H1 (cell line): ENCODE measurements at regions not wholly inside any gene's neighbourhood (a gene's known extent, or its start where the extent isn't known, plus 50 kb on each side); places are given as distances from the start of the nearest gene placed in this dataset.

Source experiments
- EP300 ChIP-seq, 2 experiments: IDR thresholded peaks; 1 replicate in 1 of 2; 2 replicates in 1 of 2; pipeline ENCODE4 v1.6.1; 2011 to 2012; ENCODE audit warnings: low read depth in 2 of 2, low read length in 2 of 2, mild to moderate bottlenecking in 2 of 2, borderline replicate concordance in 1 of 2, inconsistent platforms in 1 of 2, moderate library complexity in 1 of 2
- TF ChIP-seq, protein P1 (sequence below), 3 experiments: IDR thresholded peaks; 1 replicate in 2 of 3; 2 replicates in 1 of 3; pipeline versions ENCODE4 v1.5.1 to v1.6.1; 2011; ENCODE audit warnings: low read length in 3 of 3, mild to moderate bottlenecking in 3 of 3, inconsistent platforms in 2 of 3, low read depth in 1 of 3, moderate library complexity in 1 of 3; ENCODE audit not compliant: insufficient read depth in 1 of 3; ENCODE audit errors: control extremely low read depth in 1 of 3

- no peak for TF ChIP-seq EP300 (IDR thresholded peaks at IDR 0.05; ENCODE audit: borderline replicate concordance in 1 of 2, low read depth in 2 of 2, low read length in 2 of 2)
- TF ChIP-seq, protein P1, sequence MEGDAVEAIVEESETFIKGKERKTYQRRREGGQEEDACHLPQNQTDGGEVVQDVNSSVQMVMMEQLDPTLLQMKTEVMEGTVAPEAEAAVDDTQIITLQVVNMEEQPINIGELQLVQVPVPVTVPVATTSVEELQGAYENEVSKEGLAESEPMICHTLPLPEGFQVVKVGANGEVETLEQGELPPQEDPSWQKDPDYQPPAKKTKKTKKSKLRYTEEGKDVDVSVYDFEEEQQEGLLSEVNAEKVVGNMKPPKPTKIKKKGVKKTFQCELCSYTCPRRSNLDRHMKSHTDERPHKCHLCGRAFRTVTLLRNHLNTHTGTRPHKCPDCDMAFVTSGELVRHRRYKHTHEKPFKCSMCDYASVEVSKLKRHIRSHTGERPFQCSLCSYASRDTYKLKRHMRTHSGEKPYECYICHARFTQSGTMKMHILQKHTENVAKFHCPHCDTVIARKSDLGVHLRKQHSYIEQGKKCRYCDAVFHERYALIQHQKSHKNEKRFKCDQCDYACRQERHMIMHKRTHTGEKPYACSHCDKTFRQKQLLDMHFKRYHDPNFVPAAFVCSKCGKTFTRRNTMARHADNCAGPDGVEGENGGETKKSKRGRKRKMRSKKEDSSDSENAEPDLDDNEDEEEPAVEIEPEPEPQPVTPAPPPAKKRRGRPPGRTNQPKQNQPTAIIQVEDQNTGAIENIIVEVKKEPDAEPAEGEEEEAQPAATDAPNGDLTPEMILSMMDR (IDR thresholded peaks at IDR 0.05; ENCODE audit: control extremely low read depth in 1 of 3, insufficient read depth in 1 of 3, low read depth in 1 of 3, low read length in 3 of 3): no peak
Observed at GRCh38 chr1:189431447-189431846, 1046.2 kb downstream of the BRINP3 start.
